H9 (cell line): ENCODE measurements at regions not wholly inside any gene's neighbourhood (a gene's known extent, or its start where the extent isn't known, plus 50 kb on each side); places are given as distances from the start of the nearest gene placed in this dataset.

Experiments
- DNase-seq: peaks from one replicate; pipeline ENCODE4 v3.0.0-alpha.2; 2017
- H2AFZ ChIP-seq: one replicate; pipeline ENCODE4 v1.6.1; 2013; ENCODE audit warnings: mild to moderate bottlenecking, low read length, control low read depth, moderate library complexity
- H2AK5ac ChIP-seq: 2 replicates; pipeline ENCODE4 v1.6.1; 2013; ENCODE audit warnings: low read length, control low read depth, mixed read lengths; ENCODE audit not compliant: insufficient read length
- H2BK120ac ChIP-seq: one replicate; pipeline ENCODE4 v1.6.1; 2013; ENCODE audit warnings: low read depth, mild to moderate bottlenecking, low read length, control low read depth, inconsistent platforms; ENCODE audit not compliant: poor library complexity, severe bottlenecking
- H2BK12ac ChIP-seq: 2 replicates; pipeline ENCODE4 v1.6.1; 2013; ENCODE audit warnings: low read length, control low read depth, mixed read lengths, low read depth; ENCODE audit not compliant: insufficient read length
- H2BK15ac ChIP-seq: 2 replicates; pipeline ENCODE4 v1.6.1; 2013; ENCODE audit warnings: low read depth, low read length, control low read depth
- H2BK20ac ChIP-seq: one replicate; pipeline ENCODE4 v1.6.1; 2013; ENCODE audit warnings: low read depth, mild to moderate bottlenecking, low read length, control low read depth, inconsistent platforms; ENCODE audit not compliant: poor library complexity, severe bottlenecking
- H2BK5ac ChIP-seq: 2 replicates; pipeline ENCODE4 v1.6.1; 2013; ENCODE audit warnings: low read length, control low read depth, mixed read lengths; ENCODE audit not compliant: insufficient read length
- H3K14ac ChIP-seq: 2 replicates; pipeline ENCODE4 v1.6.1; 2013; ENCODE audit warnings: low read length, control low read depth; ENCODE audit not compliant: insufficient read depth
- H3K18ac ChIP-seq: 2 replicates; pipeline ENCODE4 v1.6.1; 2013; ENCODE audit warnings: low read depth, mild to moderate bottlenecking, mixed read lengths, low read length, control low read depth; ENCODE audit not compliant: insufficient read length
- H3K23ac ChIP-seq: 2 replicates; pipeline ENCODE4 v1.6.1; 2013; ENCODE audit warnings: low read length, control low read depth, mixed read lengths, low read depth; ENCODE audit not compliant: insufficient read length
- H3K23me2 ChIP-seq: 2 replicates; pipeline ENCODE4 v1.6.1; 2013; ENCODE audit warnings: low read depth, mild to moderate bottlenecking, mixed read lengths, low read length, control low read depth; ENCODE audit not compliant: insufficient read length, poor library complexity, severe bottlenecking
- H3K27ac ChIP-seq: 2 replicates; pipeline ENCODE4 v1.5.1; 2013; ENCODE audit warnings: low read length, control low read depth, mixed read lengths, low read depth; ENCODE audit not compliant: insufficient read length
- H3K27me3 ChIP-seq: 2 replicates; pipeline ENCODE4 v1.6.1; 2013; ENCODE audit warnings: low read length, control low read depth, inconsistent platforms; ENCODE audit not compliant: insufficient read depth
- H3K4ac ChIP-seq: 2 replicates; pipeline ENCODE4 v1.6.1; 2013; ENCODE audit warnings: low read depth, mild to moderate bottlenecking, control low read depth, inconsistent platforms, low read length, moderate library complexity
- H3K4me1 ChIP-seq: 2 replicates; pipeline ENCODE4 v1.6.1; 2013; ENCODE audit warnings: low read length, control low read depth, inconsistent platforms; ENCODE audit not compliant: insufficient read depth
- H3K4me2 ChIP-seq: 2 replicates; pipeline ENCODE4 v1.6.1; 2013; ENCODE audit warnings: low read length, control low read depth, mixed read lengths; ENCODE audit not compliant: insufficient read length, insufficient read depth
- H3K56ac ChIP-seq: 2 replicates; pipeline ENCODE4 v1.6.1; 2013; ENCODE audit warnings: low read depth, mild to moderate bottlenecking, mixed read lengths, low read length, control low read depth; ENCODE audit not compliant: insufficient read length
- H3K79me1 ChIP-seq: 2 replicates; pipeline ENCODE4 v1.6.1; 2013; ENCODE audit warnings: low read depth, mild to moderate bottlenecking, moderate library complexity, low read length, control low read depth, inconsistent platforms; ENCODE audit not compliant: insufficient read depth, poor library complexity, severe bottlenecking
- H3K79me2 ChIP-seq: 2 replicates; pipeline ENCODE4 v1.6.1; 2013; ENCODE audit warnings: low read length, control low read depth, inconsistent platforms; ENCODE audit not compliant: insufficient read depth
- H3K9ac ChIP-seq: 2 replicates; pipeline ENCODE4 v1.6.1; 2013; ENCODE audit warnings: low read length, control low read depth, mixed read lengths; ENCODE audit not compliant: insufficient read length; ENCODE audit errors: extremely low read depth
- H3K9me3 ChIP-seq: one replicate; pipeline ENCODE4 v1.6.1; 2013; ENCODE audit warnings: low read depth, low read length, inconsistent platforms; ENCODE audit not compliant: control insufficient read depth
- H3T11ph ChIP-seq: one replicate; pipeline ENCODE4 v1.6.1; 2013; ENCODE audit warnings: mild to moderate bottlenecking, low read length, control low read depth, inconsistent platforms
- H4K20me1 ChIP-seq: one replicate; pipeline ENCODE4 v1.6.1; 2013; ENCODE audit not compliant: control insufficient read depth, insufficient read length, insufficient read depth
- H4K5ac ChIP-seq: 2 replicates; pipeline ENCODE4 v1.6.1; 2013; ENCODE audit warnings: low read depth, mild to moderate bottlenecking, mixed read lengths, low read length, control low read depth; ENCODE audit not compliant: insufficient read length
- H4K8ac ChIP-seq: replicated peaks from 2 replicates; pipeline ENCODE4 v1.6.1; 2013; ENCODE audit warnings: low read length, control low read depth, mixed read lengths, low read depth; ENCODE audit not compliant: insufficient read length
- H4K91ac ChIP-seq: 2 replicates; pipeline ENCODE4 v1.6.1; 2013; ENCODE audit warnings: low read depth, mild to moderate bottlenecking, moderate library complexity, mixed read lengths, low read length, control low read depth; ENCODE audit not compliant: insufficient read length
- H3K27ac Mint-ChIP-seq, 3 experiments: 2 replicates in 2 of 3; 3 replicates in 1 of 3; pipeline ENCODE4 v1.8.0; 2020 to 2021; ENCODE audit warnings: mixed read lengths in 3 of 3, mild to moderate bottlenecking in 1 of 3, moderate library complexity in 1 of 3
- H3K27me3 Mint-ChIP-seq: 2 replicates; pipeline ENCODE4 v1.8.0; 2021; ENCODE audit warnings: low read depth, mild to moderate bottlenecking, moderate library complexity, mixed read lengths
- H3K36me3 Mint-ChIP-seq, 3 experiments: 2 replicates in 2 of 3; 3 replicates in 1 of 3; pipeline ENCODE4 v1.8.0; 2020 to 2021; ENCODE audit warnings: low read depth in 3 of 3, mixed read lengths in 3 of 3; ENCODE audit not compliant: insufficient read depth in 1 of 3
- H3K4me1 Mint-ChIP-seq, 2 experiments: 2 replicates each; pipeline ENCODE4 v1.8.0; 2020; ENCODE audit warnings: mixed read lengths in 2 of 2
- H3K4me3 Mint-ChIP-seq, 2 experiments: 2 replicates in 1 of 2; 3 replicates in 1 of 2; pipeline ENCODE4 v1.8.0; 2020 to 2021; ENCODE audit warnings: mild to moderate bottlenecking in 2 of 2, mixed read lengths in 2 of 2, moderate library complexity in 1 of 2
- H3K9me3 Mint-ChIP-seq, 2 experiments: 2 replicates in 1 of 2; 3 replicates in 1 of 2; pipeline ENCODE4 v1.8.0; 2020; ENCODE audit warnings: mild to moderate bottlenecking in 2 of 2, mixed read lengths in 2 of 2, moderate library complexity in 1 of 2
- CTCF ChIP-seq: fragments of 200-600 bp; sonication (generic); conservative IDR thresholded peaks from 3 replicates; pipeline ENCODE4 v1.8.0; 2021; ENCODE audit warnings: antibody characterized with exemption, mild to moderate bottlenecking
- WGBS: extraction: QIAGEN DNeasy Blood & Tissue Kit; methylation state at CpG from one replicate; pipeline ENCODE4 v1.1.7; 2013; ENCODE audit warnings: missing lambda C conversion rate, low lambda C conversion rate, mixed read lengths; ENCODE audit not compliant: insufficient read length; ENCODE audit errors: extremely low coverage; 5-methylcytosine and 5-hydroxymethylcytosine counted together

GRCh38 chr16:72508191-72508590 lies 336.2 kb upstream of the PMFBP1 start:
- Mint-ChIP-seq H3K4me3 (no peak overlapping the region), H3K27ac (no peak overlapping the region; a peak in 1 of 7 replicates), H3K4me1 (no peaks in the 10 kb centered on the region), H3K36me3 (peaks cover 1 to 9% (median 5%) of the 10 kb centered on the region in 3 experiments; a peak in 5 of 7 replicates), H3K27me3 (no peaks in the 10 kb centered on the region), H3K9me3 (no peaks in the 10 kb centered on the region; a peak in 1 of 5 replicates)
- Histone ChIP-seq H4K91ac (no peak overlapping the region), H3K79me1 (no peaks in the 10 kb centered on the region), H3K14ac (no peak overlapping the region), H3K4ac (no peak overlapping the region), H4K8ac (no peak overlapping the region), H3K23me2 (no peaks in the 10 kb centered on the region), H4K20me1 (no peaks in the 10 kb centered on the region), H3K18ac (no peak overlapping the region), H3K9ac (no peak overlapping the region), H2BK12ac (no peak overlapping the region), H2AFZ (no peak overlapping the region), H2BK5ac (no peak overlapping the region), H3K27me3 (no peaks in the 10 kb centered on the region), H3K27ac (no peak overlapping the region), H2BK20ac (no peak overlapping the region), H3T11ph (no peak overlapping the region), H3K79me2 (no peaks in the 10 kb centered on the region), H3K4me1 (no peaks in the 10 kb centered on the region), H3K23ac (no peak overlapping the region), H2BK15ac (no peak overlapping the region), H2BK120ac (no peak overlapping the region), H3K9me3 (no peaks in the 10 kb centered on the region), H2AK5ac (no peak overlapping the region), H4K5ac (no peak overlapping the region), H3K4me2 (no peak overlapping the region), H3K56ac (no peak overlapping the region)
- no peak for DNase-seq
- TF ChIP-seq CTCF: no peak
- WGBS: no CpG with 5 or more reads among the region's 1 CpG
